ENCODE measurements at regions not wholly inside any gene's neighbourhood (a gene's known extent, or its start where the extent isn't known, plus 50 kb on each side); places are given as distances from the start of the nearest gene placed in this dataset.

DNA sequence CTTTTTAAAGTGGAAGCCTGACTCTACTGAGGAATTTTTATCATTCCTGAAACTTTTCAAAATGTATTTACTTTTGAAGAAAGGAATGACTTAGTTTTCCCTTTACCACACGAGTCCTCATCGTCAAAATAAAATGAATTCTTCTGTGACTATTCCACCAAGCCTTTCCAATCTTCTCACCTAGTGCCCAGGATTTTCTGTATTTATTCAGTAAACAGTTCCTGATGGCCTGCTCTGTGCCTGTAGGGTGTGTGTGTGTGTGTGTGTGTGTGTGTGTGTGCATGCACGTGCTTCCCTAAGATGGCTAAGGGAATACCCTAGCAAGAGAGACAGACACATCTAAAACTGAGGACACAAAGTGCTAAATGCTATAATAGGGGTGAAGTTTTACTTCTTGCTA, 395.0 kb upstream of the USP24 start:
- H3K27me3 ChIP-seq (ENCODE audit: control insufficient read depth in 3 of 3, insufficient read depth in 3 of 3, low read length in 2 of 3) = no peaks in the 10 kb centered on the region
- no peak for ATAC-seq (ENCODE audit: insufficient read depth, low FRiP score)
- TF ChIP-seq, protein P1, sequence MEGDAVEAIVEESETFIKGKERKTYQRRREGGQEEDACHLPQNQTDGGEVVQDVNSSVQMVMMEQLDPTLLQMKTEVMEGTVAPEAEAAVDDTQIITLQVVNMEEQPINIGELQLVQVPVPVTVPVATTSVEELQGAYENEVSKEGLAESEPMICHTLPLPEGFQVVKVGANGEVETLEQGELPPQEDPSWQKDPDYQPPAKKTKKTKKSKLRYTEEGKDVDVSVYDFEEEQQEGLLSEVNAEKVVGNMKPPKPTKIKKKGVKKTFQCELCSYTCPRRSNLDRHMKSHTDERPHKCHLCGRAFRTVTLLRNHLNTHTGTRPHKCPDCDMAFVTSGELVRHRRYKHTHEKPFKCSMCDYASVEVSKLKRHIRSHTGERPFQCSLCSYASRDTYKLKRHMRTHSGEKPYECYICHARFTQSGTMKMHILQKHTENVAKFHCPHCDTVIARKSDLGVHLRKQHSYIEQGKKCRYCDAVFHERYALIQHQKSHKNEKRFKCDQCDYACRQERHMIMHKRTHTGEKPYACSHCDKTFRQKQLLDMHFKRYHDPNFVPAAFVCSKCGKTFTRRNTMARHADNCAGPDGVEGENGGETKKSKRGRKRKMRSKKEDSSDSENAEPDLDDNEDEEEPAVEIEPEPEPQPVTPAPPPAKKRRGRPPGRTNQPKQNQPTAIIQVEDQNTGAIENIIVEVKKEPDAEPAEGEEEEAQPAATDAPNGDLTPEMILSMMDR (IDR thresholded peaks at IDR 0.05; ENCODE audit: control extremely low read depth, extremely low read depth) = no peak
- H3K27ac ChIP-seq (ENCODE audit: low read depth in 1 of 2, low read length in 1 of 2) = no peak overlapping the region
- H3K4me1 ChIP-seq (ENCODE audit: control insufficient read depth in 5 of 5, insufficient read depth in 5 of 5, low read length in 5 of 5) = peaks cover 0 to 10% (median 0%) of the 10 kb centered on the region in 5 donors
- H3K36me3 ChIP-seq (ENCODE audit: control insufficient read depth in 4 of 4, insufficient read depth in 4 of 4, low read length in 4 of 4) = no peaks in the 10 kb centered on the region
- WGBS, 2 donors = 70 to 80% methylated on average over 3 of the region's 3 CpGs
- H3K9ac ChIP-seq (ENCODE audit: insufficient read depth in 1 of 2, low read length in 2 of 2) = no peak overlapping the region
- peaks cover 0 to 5% (median 0%) of the 10 kb centered on the region in 4 donors for H3K9me3 ChIP-seq (ENCODE audit: control insufficient read depth in 4 of 4, insufficient read depth in 3 of 4, low read length in 3 of 4)
- no peak for DNase-seq
- H3K4me3 ChIP-seq = no peak overlapping the region

DNA sequence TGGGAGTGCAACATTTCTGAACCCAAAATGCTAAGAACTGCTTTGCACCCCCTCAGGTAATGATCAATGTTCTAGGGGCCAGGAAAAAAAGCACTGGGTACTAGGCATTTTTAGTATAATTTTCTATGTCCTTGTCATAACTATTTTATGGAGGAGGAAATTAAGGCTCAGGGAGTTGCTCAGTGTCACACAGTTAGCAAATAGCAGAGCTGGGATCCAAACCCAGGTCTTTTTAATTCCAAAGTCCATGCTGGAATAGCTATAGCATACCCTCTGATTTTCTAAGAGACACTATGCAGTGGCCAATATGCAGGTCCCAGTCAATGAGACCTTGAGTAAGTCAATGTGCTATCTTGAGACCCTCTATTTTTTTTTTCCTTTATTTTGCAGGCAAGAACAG, 394.5 kb upstream of the USP24 start:
- no peaks in the 10 kb centered on the region for H3K36me3 ChIP-seq (ENCODE audit: control insufficient read depth in 4 of 4, insufficient read depth in 4 of 4, low read length in 4 of 4)
- DNase-seq (no peak), ATAC-seq (ENCODE audit: insufficient read depth, low FRiP score) (no peak)
- H3K9ac ChIP-seq (ENCODE audit: insufficient read depth in 1 of 2, low read length in 2 of 2) = no peak overlapping the region
- H3K27ac ChIP-seq (ENCODE audit: low read depth in 1 of 2, low read length in 1 of 2) = no peak overlapping the region
- H3K9me3 ChIP-seq (ENCODE audit: control insufficient read depth in 4 of 4, insufficient read depth in 3 of 4, low read length in 3 of 4) = peaks cover 0 to 5% (median 0%) of the 10 kb centered on the region in 4 donors
- H3K4me1 ChIP-seq (ENCODE audit: control insufficient read depth in 5 of 5, insufficient read depth in 5 of 5, low read length in 5 of 5) = peaks cover 0 to 10% (median 0%) of the 10 kb centered on the region in 5 donors
- no peaks in the 10 kb centered on the region for H3K27me3 ChIP-seq (ENCODE audit: control insufficient read depth in 3 of 3, insufficient read depth in 3 of 3, low read length in 2 of 3)
- TF ChIP-seq, protein P1 (IDR thresholded peaks at IDR 0.05; ENCODE audit: control extremely low read depth, extremely low read depth) = no peak
- no peak overlapping the region for H3K4me3 ChIP-seq

DNA sequence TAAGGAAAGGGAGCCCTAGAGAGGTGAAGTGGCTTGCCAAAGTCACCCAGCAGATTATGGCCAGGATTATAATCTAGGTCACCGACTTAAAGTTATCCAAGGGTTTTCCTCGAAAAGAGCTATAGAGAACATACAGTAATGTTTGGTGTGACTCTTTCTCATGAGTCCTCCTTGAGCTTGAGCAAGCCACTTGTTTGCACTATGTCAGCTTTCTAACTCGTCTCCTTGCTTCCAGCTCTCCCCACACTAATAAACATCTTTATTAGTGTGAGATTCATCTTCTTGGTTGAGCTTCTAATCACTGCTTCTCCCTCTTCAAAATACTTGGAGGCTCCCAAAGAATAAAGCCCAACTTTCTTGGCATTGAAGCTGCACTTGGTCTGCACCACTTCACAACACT, 390.0 kb upstream of the USP24 start:
- H3K27ac ChIP-seq (ENCODE audit: low read depth in 1 of 2, low read length in 1 of 2) = no peak overlapping the region
- 75 to 76% methylated on average over 3 of the region's 3 CpGs for WGBS, 2 donors

More for the DNA sequence above, 390.0 kb upstream of the USP24 start:
- H3K9ac ChIP-seq (ENCODE audit: insufficient read depth in 1 of 2, low read length in 2 of 2) = no peak overlapping the region
- H3K36me3 ChIP-seq (ENCODE audit: control insufficient read depth in 4 of 4, insufficient read depth in 4 of 4, low read length in 4 of 4) = no peaks in the 10 kb centered on the region
- ATAC-seq (ENCODE audit: insufficient read depth, low FRiP score) = no peak
- TF ChIP-seq, protein P1 (IDR thresholded peaks at IDR 0.05; ENCODE audit: control extremely low read depth, extremely low read depth) = no peak
- peaks cover 0 to 5% (median 0%) of the 10 kb centered on the region in 4 donors for H3K9me3 ChIP-seq (ENCODE audit: control insufficient read depth in 4 of 4, insufficient read depth in 3 of 4, low read length in 3 of 4)
- no peaks in the 10 kb centered on the region for H3K27me3 ChIP-seq (ENCODE audit: control insufficient read depth in 3 of 3, insufficient read depth in 3 of 3, low read length in 2 of 3)
- H3K4me3 ChIP-seq = no peak overlapping the region
- DNase-seq = no peak
- peaks cover 0 to 13% (median 10%) of the 10 kb centered on the region in 5 donors for H3K4me1 ChIP-seq (ENCODE audit: control insufficient read depth in 5 of 5, insufficient read depth in 5 of 5, low read length in 5 of 5)
